ENCODE measurements at regions not wholly inside any gene's neighbourhood (a gene's known extent, or its start where the extent isn't known, plus 50 kb on each side); places are given as distances from the start of the nearest gene placed in this dataset.

DNA sequence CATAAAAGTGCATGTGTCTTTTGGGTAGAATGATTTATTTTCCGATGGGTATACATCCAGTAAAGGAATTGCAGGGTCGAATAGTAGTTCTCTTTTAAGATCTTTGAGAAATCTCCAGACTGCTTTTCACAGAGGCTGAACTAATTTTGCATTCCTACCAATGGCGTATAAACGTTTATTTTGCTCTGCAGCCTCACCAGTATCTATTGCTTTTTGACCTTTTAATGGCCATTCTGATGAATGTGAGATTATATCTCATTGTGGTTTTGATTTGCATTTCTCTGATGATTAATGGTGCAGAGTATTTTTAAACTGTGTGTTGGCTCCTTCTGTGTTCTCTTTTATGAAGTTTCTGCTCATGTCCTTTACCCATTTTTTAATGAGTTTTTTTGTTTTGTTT is 1020.1 kb downstream of the NXPH1 start:
- no peak overlapping the region for H3K27ac ChIP-seq
- DNase-seq, result no peak
- H3K9me3 ChIP-seq (ENCODE audit: severe bottlenecking), result no peaks in the 10 kb centered on the region
- no peaks in the 10 kb centered on the region for H3K36me3 ChIP-seq
- H3K27me3 ChIP-seq (ENCODE audit: insufficient read depth, low read depth, severe bottlenecking), result no peaks in the 10 kb centered on the region
- no peak overlapping the region for H3K4me3 ChIP-seq (ENCODE audit: low read depth, low read length)
- TF ChIP-seq CTCF (IDR thresholded peaks at IDR 0.05; ENCODE audit: low read depth, low read length), result no peak

DNA sequence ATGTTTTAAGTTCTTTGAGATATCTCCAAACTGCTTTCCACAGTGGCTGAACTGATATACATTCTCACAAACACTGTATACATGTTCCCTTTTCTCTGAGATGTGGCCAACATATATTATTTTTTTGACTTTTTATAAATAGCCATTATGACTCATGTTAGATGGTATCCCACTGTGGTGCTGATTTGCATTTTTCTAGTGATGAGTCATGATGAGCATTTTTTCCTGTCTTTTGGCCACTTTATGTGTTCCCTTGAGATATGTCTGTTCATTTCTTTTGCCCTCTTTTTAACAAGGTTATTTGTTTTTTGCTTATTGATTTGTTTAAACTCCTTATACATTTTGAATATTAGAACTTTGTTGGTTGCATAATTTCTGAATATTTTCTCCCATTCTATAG is 1055.1 kb downstream of the NXPH1 start:
- no peaks in the 10 kb centered on the region for H3K27me3 ChIP-seq (ENCODE audit: insufficient read depth, low read depth, severe bottlenecking)
- no peaks in the 10 kb centered on the region for H3K36me3 ChIP-seq
- H3K27ac ChIP-seq, result no peak overlapping the region
- DNase-seq, result no peak
- H3K9me3 ChIP-seq (ENCODE audit: severe bottlenecking), result no peaks in the 10 kb centered on the region
- no peak for TF ChIP-seq CTCF (IDR thresholded peaks at IDR 0.05; ENCODE audit: low read depth, low read length)
- H3K4me3 ChIP-seq (ENCODE audit: low read depth, low read length), result no peak overlapping the region

DNA sequence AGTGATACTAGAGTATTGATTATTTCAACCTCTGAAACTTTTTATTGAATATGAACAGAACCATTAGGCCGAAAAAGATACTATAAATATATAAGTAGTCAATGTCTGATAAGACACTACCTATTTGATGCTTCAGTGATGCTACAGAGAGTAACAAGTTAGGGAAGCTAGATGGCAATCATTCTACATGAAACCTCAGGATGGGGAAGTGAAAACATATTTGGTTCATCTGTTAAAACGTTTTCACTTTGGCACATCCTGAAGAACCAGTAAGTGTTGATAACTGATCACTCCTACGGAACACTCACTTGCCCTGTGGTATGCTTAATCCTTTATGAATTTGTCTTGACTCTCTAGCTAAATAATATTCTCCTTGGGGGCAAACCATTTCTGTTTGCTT is 1064.9 kb downstream of the NXPH1 start:
- H3K4me3 ChIP-seq (ENCODE audit: low read depth, low read length), result no peak overlapping the region
- DNase-seq, result no peak
- TF ChIP-seq CTCF (IDR thresholded peaks at IDR 0.05; ENCODE audit: low read depth, low read length), result no peak

DNA sequence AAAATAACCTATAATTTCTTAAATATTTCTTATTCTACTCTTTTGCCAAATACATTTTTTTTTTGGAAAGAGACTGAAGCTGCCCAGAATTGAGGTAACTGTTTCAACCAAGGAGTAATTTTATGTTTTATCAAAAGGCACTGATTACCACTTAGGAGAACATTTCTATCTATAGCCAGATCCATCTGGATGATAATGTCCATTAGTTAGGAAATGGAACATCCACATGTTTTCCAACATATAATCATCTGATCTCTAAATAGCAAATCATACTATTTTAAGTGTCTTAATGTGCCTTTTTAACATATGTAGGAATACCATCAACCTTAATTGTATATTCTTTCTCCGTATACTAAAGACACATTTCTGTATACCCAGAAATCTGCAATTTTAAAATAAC is 1068.9 kb downstream of the NXPH1 start:
- no peak overlapping the region for H3K27ac ChIP-seq

More for the DNA sequence above, 1064.9 kb downstream of the NXPH1 start:
- Histone ChIP-seq H3K9me3 (ENCODE audit: severe bottlenecking) (no peaks in the 10 kb centered on the region), H3K27ac (no peak overlapping the region), H3K27me3 (ENCODE audit: insufficient read depth, low read depth, severe bottlenecking) (no peaks in the 10 kb centered on the region), H3K36me3 (no peaks in the 10 kb centered on the region)

GRCh38 chr7:9504678-9505077 is 1071.3 kb downstream of the NXPH1 start:
- no peak for TF ChIP-seq CTCF (IDR thresholded peaks at IDR 0.05; ENCODE audit: low read depth, low read length)
- Histone ChIP-seq H3K9me3 (ENCODE audit: severe bottlenecking) (no peaks in the 10 kb centered on the region), H3K27ac (no peak overlapping the region), H3K4me3 (ENCODE audit: low read depth, low read length) (no peak overlapping the region), H3K36me3 (no peaks in the 10 kb centered on the region), H3K27me3 (ENCODE audit: insufficient read depth, low read depth, severe bottlenecking) (no peaks in the 10 kb centered on the region)
- DNase-seq, result no peak

More for the DNA sequence above, 1068.9 kb downstream of the NXPH1 start:
- H3K36me3 ChIP-seq, result no peaks in the 10 kb centered on the region
- no peak for DNase-seq
- no peaks in the 10 kb centered on the region for H3K27me3 ChIP-seq (ENCODE audit: insufficient read depth, low read depth, severe bottlenecking)
- H3K4me3 ChIP-seq (ENCODE audit: low read depth, low read length), result no peak overlapping the region
- no peaks in the 10 kb centered on the region for H3K9me3 ChIP-seq (ENCODE audit: severe bottlenecking)
- no peak for TF ChIP-seq CTCF (IDR thresholded peaks at IDR 0.05; ENCODE audit: low read depth, low read length)

- DNase-seq, result no peak
- Histone ChIP-seq H3K27ac (no peak overlapping the region), H3K36me3 (no peaks in the 10 kb centered on the region), H3K9me3 (ENCODE audit: severe bottlenecking) (no peaks in the 10 kb centered on the region), H3K27me3 (ENCODE audit: insufficient read depth, low read depth, severe bottlenecking) (no peaks in the 10 kb centered on the region), H3K4me3 (ENCODE audit: low read depth, low read length) (no peak overlapping the region)
- no peak for TF ChIP-seq CTCF (IDR thresholded peaks at IDR 0.05; ENCODE audit: low read depth, low read length)
Observed at GRCh38 chr7:9505516-9505915, 1072.1 kb downstream of the NXPH1 start.
